ENCODE measurements at regions not wholly inside any gene's neighbourhood (a gene's known extent, or its start where the extent isn't known, plus 50 kb on each side); places are given as distances from the start of the nearest gene placed in this dataset.

DNA sequence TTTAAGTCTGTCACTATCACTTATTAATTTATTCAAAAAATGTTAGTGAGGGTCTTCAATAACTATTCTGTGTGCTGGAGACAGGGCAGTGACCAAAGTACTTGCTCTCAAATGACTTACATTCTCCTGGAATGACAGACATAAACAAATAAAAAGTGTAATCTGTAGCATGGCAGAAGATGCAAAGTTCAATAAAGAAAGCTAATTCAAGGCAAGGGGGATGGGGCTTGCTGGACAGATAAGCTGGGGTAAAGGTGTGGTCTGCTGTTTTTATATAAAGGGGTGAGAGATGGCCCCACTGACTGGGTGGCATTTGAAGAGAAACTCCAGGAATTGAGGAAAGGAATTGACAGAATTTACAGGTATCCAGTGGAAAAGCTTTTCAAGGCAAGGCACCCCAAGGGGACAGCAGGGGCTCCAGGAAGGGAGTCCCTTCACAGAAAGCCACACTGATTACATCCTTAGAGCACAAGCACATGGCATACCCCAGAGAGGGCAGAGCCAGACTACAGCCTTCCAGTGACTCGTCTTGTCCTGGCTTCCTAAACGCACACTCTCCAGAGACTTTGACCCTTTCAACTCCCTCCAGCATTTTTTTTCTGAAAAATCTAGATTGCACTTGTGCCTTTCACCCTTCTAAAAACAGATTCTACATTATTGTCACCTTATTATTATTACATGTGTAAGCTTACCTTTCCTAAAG is 123.7 kb upstream of the HS3ST3A1 start:
- peaks cover 3% of the 10 kb centered on the region for H3K4me1 Mint-ChIP-seq (ENCODE audit: low read depth, unreplicated experiment)
- peaks cover 1% of the 10 kb centered on the region for H3K9me3 Mint-ChIP-seq (ENCODE audit: unreplicated experiment)
- H3K27ac Mint-ChIP-seq (ENCODE audit: unreplicated experiment): no peak overlapping the region
- no peaks in the 10 kb centered on the region for H3K36me3 Mint-ChIP-seq (ENCODE audit: unreplicated experiment)
- DNase-seq: no peak
- H3K4me3 Mint-ChIP-seq (ENCODE audit: unreplicated experiment): no peak overlapping the region
- TF ChIP-seq, protein P1, sequence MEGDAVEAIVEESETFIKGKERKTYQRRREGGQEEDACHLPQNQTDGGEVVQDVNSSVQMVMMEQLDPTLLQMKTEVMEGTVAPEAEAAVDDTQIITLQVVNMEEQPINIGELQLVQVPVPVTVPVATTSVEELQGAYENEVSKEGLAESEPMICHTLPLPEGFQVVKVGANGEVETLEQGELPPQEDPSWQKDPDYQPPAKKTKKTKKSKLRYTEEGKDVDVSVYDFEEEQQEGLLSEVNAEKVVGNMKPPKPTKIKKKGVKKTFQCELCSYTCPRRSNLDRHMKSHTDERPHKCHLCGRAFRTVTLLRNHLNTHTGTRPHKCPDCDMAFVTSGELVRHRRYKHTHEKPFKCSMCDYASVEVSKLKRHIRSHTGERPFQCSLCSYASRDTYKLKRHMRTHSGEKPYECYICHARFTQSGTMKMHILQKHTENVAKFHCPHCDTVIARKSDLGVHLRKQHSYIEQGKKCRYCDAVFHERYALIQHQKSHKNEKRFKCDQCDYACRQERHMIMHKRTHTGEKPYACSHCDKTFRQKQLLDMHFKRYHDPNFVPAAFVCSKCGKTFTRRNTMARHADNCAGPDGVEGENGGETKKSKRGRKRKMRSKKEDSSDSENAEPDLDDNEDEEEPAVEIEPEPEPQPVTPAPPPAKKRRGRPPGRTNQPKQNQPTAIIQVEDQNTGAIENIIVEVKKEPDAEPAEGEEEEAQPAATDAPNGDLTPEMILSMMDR (IDR thresholded peaks at IDR 0.05; ENCODE audit: partially characterized antibody, unreplicated experiment): no peak
- no peaks in the 10 kb centered on the region for H3K27me3 Mint-ChIP-seq (ENCODE audit: unreplicated experiment)

DNA sequence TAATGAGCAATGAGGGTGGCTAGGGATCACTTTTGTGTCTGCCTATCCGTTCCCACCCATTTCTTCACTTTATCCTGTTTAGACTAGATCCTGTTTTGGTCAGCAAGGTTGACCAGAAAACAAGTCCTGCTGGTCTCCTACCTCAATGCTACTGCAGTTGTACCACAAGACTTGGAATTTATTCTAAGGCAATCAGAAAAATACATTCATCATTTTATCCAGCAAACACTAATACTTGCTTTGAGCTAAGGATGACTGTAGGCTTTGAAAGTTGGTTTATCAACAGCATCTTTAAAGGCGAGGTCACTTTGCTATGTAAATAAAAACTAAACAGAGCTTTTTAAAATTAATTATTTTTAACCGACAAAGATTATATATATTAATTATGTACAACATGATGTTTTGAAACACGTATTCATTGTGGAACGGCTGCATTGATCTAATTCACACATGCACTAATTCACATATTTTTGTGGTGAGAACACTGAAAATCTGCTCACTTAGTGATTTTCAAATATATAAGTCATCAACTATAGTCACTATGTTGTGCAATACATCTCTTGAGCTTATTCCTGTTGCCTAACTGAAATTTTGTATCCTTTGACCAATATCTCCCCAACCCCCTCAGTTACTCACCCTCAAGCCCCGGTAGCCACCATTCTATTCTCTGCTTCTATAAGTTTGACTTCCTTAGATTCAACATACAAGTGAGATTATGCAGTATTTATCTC is 125.9 kb upstream of the HS3ST3A1 start:
- H3K4me1 Mint-ChIP-seq (ENCODE audit: low read depth, unreplicated experiment): peaks cover 3% of the 10 kb centered on the region
- no peak overlapping the region for H3K4me3 Mint-ChIP-seq (ENCODE audit: unreplicated experiment)
- peaks cover 6% of the 10 kb centered on the region for H3K36me3 Mint-ChIP-seq (ENCODE audit: unreplicated experiment)
- no peak for DNase-seq
- H3K9me3 Mint-ChIP-seq (ENCODE audit: unreplicated experiment): peaks cover 3% of the 10 kb centered on the region
- H3K27me3 Mint-ChIP-seq (ENCODE audit: unreplicated experiment): no peaks in the 10 kb centered on the region
- H3K27ac Mint-ChIP-seq (ENCODE audit: unreplicated experiment): no peak overlapping the region
- TF ChIP-seq, protein P1 (IDR thresholded peaks at IDR 0.05; ENCODE audit: partially characterized antibody, unreplicated experiment): no peak

- H3K36me3 Mint-ChIP-seq (ENCODE audit: unreplicated experiment): peaks cover 10% of the 10 kb centered on the region
- no peak overlapping the region for H3K27ac Mint-ChIP-seq (ENCODE audit: unreplicated experiment)
- H3K9me3 Mint-ChIP-seq (ENCODE audit: unreplicated experiment): peaks cover 4% of the 10 kb centered on the region
- TF ChIP-seq, protein P1 (IDR thresholded peaks at IDR 0.05; ENCODE audit: partially characterized antibody, unreplicated experiment): no peak
- H3K4me1 Mint-ChIP-seq (ENCODE audit: low read depth, unreplicated experiment): peaks cover 3% of the 10 kb centered on the region
- H3K4me3 Mint-ChIP-seq (ENCODE audit: unreplicated experiment): no peak overlapping the region
- no peaks in the 10 kb centered on the region for H3K27me3 Mint-ChIP-seq (ENCODE audit: unreplicated experiment)
- DNase-seq: no peak
Observed at GRCh38 chr17:13728781-13729180, 127.1 kb upstream of the HS3ST3A1 start.

- Mint-ChIP-seq H3K4me3 (ENCODE audit: unreplicated experiment) (no peak overlapping the region), H3K9me3 (ENCODE audit: unreplicated experiment) (peaks cover 4% of the 10 kb centered on the region), H3K27ac (ENCODE audit: unreplicated experiment) (no peak overlapping the region), H3K4me1 (ENCODE audit: low read depth, unreplicated experiment) (peaks cover 3% of the 10 kb centered on the region), H3K36me3 (ENCODE audit: unreplicated experiment) (peaks cover 10% of the 10 kb centered on the region), H3K27me3 (ENCODE audit: unreplicated experiment) (no peaks in the 10 kb centered on the region)
- no peak for DNase-seq
- TF ChIP-seq, protein P1 (IDR thresholded peaks at IDR 0.05; ENCODE audit: partially characterized antibody, unreplicated experiment): no peak
Observed at GRCh38 chr17:13729466-13730134, 127.9 kb upstream of the HS3ST3A1 start.
